IPS DF 4.7 (cell line): ENCODE measurements at regions not wholly inside any gene's neighbourhood (a gene's known extent, or its start where the extent isn't known, plus 50 kb on each side); places are given as distances from the start of the nearest gene placed in this dataset.
"Not testable (repeated sequence)": the region's sequence is repeated elsewhere in the genome, so short reads cannot be mapped to it uniquely, and the experiment has no call there.

Source experiments
- DNase-seq: peaks from one replicate; pipeline ENCODE4 v3.0.0-alpha.2; 2013; ENCODE audit warnings: low spot score; ENCODE audit errors: extremely low read depth

DNA sequence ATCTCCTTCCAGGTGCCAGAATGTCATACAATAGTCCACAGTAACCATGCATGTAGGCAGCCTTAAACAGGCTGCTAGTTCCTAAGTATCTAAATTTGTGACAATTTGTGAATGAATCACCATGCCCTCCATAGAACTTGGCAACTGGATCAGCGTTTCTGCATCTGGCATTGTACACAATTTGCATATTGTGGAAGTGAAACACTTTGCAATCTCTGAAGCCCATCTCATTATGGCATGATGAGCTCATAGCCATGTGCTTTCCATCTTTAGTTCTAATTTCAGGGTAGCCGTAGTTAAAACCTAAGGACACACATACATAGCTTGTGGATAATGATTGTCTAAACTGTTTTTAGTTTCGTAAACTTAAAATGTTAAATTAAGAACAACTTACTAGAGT lies 573.6 kb downstream of the PPP4R3C start:
- no peak for DNase-seq

GRCh38 chrX:26873736-26874135 lies 589.4 kb downstream of the PPP4R3C start:
- no peak for DNase-seq

DNA sequence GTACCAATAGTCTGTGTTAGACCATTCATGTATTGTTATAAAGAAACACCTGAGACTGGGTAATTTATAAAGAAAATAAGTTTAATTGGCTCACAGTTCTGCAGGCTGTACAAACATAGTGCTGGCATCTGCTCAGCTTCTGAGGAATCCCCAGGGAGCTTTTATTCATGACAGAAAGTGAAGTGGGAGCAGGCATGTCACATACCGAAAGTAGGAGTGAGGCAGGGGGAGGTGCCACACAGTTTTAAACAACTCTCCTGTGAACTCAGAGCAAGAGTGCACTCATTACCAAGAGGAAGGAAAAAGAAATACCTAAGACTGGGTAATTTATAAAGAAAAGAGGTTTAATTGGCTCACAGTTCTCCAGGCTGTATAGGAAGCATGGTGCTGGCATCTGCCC lies 591.2 kb downstream of the PPP4R3C start:
- no peak for DNase-seq

DNA sequence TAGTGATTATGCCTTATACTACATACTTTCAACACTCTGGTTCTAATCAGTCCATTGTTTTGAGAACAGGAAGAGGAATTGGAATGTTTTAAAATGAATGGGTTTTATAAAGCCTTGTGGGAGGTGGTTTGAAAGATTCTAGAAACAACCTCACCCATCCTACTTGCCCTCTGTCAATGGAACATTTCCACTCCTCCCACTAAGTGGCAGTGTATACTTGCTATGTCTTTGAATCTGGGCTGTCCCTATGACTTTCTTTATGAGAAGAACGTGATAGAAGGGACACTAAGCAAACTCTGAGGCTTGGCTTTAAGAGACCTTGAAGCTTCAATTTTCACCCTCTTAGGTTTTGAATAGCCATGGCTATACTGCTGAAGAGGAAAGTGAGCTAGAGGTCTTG lies 611.2 kb downstream of the PPP4R3C start:
- no peak for DNase-seq

- no peak for DNase-seq
These were observed 614.6 kb downstream of the PPP4R3C start for GRCh38 chrX:26848511-26848910.

DNA sequence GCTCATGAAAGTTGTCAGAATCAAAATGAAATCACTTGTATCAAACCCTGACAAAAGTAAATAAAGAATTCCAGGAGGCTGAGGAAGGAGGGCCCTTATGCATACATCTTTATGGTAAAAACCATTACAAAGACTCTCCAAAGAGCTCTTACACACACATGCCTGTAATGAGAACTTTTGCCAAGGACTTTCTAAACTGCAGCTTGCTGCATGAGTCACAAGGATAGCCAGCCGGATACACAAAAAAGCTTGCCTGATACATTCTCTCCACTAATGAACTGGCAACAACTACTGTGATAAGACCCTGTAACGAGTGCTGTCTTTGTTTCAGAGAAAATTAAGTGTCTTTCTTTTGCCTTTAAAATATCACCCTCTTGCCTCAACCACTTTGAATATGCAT lies 618.1 kb downstream of the PPP4R3C start:
- no peak for DNase-seq

GRCh38 chrX:26822448-26822847 lies 606.5 kb downstream of the MAGEB5 start:
- peak; percentile 2 for DNase-seq

- no peak for DNase-seq
These were observed 573.8 kb downstream of the MAGEB5 start for GRCh38 chrX:26789751-26790150.

DNA sequence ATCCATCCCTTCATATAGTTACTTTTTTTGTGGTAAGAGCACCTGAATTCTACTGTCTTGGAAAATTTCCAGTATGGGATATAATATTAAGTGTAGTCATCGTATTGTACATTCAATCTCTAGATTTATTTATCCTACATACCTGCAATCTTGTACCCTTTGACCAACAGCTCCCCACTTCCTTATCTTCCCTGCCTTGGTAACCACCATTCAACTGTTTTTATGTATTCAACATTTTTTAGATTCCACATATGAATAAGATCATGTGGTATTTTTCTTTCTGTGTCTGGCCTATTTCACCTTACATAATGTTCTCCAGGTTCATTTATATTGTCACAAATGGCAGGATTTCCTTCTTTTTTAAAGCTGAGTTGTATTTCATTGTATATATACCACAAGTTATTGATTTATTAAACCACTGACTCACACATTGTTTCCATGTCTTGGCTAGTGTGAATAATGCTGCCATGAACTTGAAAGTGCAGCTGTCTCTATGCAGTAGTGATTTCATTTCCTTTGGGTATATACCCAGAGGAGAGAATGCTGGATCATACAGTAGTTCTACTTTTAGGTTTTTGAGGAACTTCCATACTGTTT lies 572.5 kb downstream of the MAGEB5 start:
- DNase-seq: no peak

GRCh38 chrX:26783512-26784225 lies 567.7 kb downstream of the MAGEB5 start:
- peak; percentile 30 for DNase-seq

DNA sequence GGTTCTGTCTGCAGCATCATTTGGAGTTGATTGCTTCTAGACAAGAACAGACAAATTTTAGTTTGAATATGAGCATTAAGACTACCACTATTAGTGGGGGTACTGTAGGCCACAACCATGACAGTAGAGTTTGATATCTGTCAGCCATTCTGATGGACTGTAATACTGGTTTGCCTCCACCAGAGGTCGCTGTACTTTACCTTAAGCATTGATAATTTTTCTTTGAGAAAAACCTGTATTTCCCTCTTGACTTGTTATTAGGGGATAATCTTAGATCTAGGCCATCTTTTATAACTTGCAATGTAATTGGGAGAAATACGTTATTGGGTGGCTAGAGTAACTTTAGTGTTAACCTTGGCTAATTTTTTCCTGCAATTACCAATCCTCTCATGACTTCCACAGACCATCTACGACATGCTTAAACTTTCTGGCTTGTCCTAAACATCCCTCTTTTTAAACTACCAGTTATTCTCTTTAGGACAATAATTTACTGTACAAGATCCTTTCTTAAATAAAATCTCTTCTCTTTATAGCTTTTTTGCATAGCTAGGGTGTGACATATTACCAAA lies 562.4 kb downstream of the MAGEB5 start:
- DNase-seq: no peak

DNA sequence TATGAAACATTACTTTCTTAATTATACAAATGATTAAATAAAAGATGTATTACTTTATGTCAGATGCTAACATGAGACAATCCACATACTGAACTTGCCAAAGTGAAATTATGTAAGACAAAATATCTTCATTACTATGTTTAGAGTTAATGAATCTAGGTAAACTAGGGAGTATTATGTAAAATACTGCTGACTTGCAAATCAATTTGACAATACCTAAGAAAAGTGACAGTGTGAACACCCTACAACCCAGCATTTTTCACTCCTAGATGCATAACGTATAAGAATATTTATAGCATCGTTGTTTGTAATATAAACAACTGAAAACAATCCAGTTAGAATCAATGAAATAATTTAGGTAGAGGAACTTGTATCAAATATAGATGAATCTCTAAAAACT lies 546.3 kb downstream of the MAGEB5 start:
- DNase-seq: no peak

- not testable (repeated sequence) for DNase-seq
These were observed 539.8 kb downstream of the MAGEB5 start for GRCh38 chrX:26755760-26756159.

- DNase-seq: no peak
These were observed 531.9 kb downstream of the MAGEB5 start for GRCh38 chrX:26747877-26748276.

GRCh38 chrX:26722666-26723428 lies 506.9 kb downstream of the MAGEB5 start:
- no peak for DNase-seq

- DNase-seq: no peak
These were observed 456.6 kb downstream of the MAGEB5 start for GRCh38 chrX:26672571-26672970.

DNA sequence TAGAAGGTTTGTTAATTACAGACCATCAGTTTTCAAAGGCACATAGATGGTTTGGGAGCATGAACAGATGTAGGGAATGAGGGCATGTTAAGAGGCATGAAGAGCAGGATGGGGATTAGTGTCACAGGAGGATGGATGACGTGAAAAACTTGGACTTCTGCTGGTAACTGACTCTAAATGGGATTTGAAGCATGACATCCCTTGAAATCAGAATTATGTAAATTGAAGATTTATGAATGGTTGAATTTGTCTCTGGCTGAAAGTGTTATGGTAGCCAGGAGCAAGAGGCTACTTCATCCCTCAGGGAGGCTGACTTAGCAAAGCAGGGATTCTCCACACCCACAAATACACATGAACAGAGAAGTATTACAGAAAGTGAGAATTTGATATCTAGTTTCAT lies 454.6 kb downstream of the MAGEB5 start:
- DNase-seq: no peak

- no peak for DNase-seq
These were observed 448.9 kb downstream of the MAGEB5 start for GRCh38 chrX:26664919-26665318.

GRCh38 chrX:26653050-26653449 lies 437.1 kb downstream of the MAGEB5 start:
- DNase-seq: no peak

DNA sequence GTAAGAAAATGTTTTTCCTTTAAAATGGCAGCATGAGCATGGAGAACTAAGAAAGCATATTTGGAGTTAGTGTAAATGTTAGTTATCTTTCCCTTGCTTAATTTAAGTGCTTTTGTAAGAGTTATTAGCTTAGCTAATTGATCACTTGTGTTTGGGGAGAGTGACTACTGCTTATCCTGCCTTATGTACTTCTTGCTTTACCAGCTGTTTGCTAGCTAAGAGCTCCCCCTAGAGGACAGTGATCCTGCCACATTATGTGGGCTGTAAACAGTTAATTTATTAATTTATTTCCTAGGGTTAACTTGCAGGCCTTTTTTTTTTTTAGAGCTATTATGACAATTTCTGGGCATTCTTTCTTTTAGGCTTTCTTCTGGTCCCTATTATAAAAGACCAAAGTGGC lies 435.8 kb downstream of the MAGEB5 start:
- no peak for DNase-seq

DNA sequence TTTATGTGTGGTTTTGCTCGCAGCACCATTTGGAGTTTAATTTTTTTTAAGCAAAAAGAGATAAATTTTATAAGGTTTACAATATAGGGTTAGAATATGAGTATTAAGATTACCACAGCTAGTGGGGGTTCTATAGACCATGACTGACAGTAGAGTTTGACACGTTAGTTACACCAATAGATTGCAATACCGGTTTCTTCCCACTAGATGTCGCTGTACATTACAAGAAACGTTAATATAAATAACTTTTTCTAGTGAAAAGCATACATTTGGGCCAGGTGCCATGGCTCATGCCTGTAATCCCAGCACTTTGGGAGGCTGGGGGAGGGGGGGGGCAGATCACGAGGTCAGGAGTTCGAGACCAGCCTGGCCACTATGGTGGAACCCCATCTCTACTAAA lies 433.6 kb downstream of the MAGEB5 start:
- no peak for DNase-seq

DNA sequence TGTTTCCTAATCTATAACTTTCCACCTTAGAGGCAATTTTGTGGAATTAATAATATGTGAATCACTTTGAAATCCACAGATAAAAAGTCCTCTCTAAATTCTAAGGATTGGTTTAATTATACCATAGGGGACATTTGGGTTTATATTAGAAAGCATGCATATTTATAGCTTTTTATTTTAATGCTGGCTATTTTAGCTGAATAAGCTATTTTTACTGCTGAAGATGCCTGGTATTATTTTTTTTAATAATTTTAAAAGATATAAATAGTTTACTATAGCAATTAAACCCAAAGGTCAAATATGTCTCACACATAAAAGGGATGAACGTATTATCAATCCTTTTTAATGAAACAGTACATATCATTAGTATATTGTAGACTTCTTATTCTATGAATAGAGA lies 415.4 kb downstream of the MAGEB5 start:
- no peak for DNase-seq
